Mesenchymal stem cell (in vitro differentiated cells and primary cell): ENCODE measurements at regions not wholly inside any gene's neighbourhood (a gene's known extent, or its start where the extent isn't known, plus 50 kb on each side); places are given as distances from the start of the nearest gene placed in this dataset.

Experiments used
- DNase-seq: peaks from one replicate; pipeline ENCODE4 v3.0.0-alpha.2; 2013
- H2AFZ ChIP-seq: one replicate; pipeline ENCODE4 v1.6.1; 2013; ENCODE audit warnings: low read depth, mild to moderate bottlenecking, control low read depth, inconsistent platforms, low read length, moderate library complexity
- H2AK5ac ChIP-seq: 2 replicates; pipeline ENCODE4 v1.6.1; 2013; ENCODE audit warnings: low read length, moderate library complexity, mild to moderate bottlenecking, inconsistent platforms; ENCODE audit not compliant: severe bottlenecking
- H2BK120ac ChIP-seq: one replicate; pipeline ENCODE4 v1.6.1; 2013; ENCODE audit warnings: low read depth, mild to moderate bottlenecking, inconsistent platforms, low read length, moderate library complexity
- H2BK12ac ChIP-seq, 2 experiments: one replicate each; pipeline ENCODE4 v1.6.1; 2013; ENCODE audit warnings: inconsistent platforms in 2 of 2, low read length in 2 of 2, mild to moderate bottlenecking in 2 of 2, moderate library complexity in 2 of 2, control low read depth in 1 of 2
- H2BK15ac ChIP-seq: one replicate; pipeline ENCODE4 v1.6.1; 2013; ENCODE audit warnings: mild to moderate bottlenecking, low read depth, inconsistent platforms; ENCODE audit not compliant: poor library complexity, severe bottlenecking
- H2BK5ac ChIP-seq: 2 replicates; pipeline ENCODE4 v1.6.1; 2013; ENCODE audit warnings: low read depth, mild to moderate bottlenecking, low read length, control low read depth, inconsistent platforms; ENCODE audit not compliant: poor library complexity, severe bottlenecking
- H3K14ac ChIP-seq, 2 experiments: one replicate each; pipeline ENCODE4 v1.6.1; 2013; ENCODE audit warnings: inconsistent platforms in 2 of 2, low read length in 2 of 2, control low read depth in 1 of 2, mild to moderate bottlenecking in 1 of 2, moderate library complexity in 1 of 2
- H3K18ac ChIP-seq, 2 experiments: one replicate each; pipeline ENCODE4 v1.6.1; 2013; ENCODE audit warnings: inconsistent platforms in 2 of 2, low read length in 2 of 2, control low read depth in 1 of 2, low read depth in 1 of 2, mild to moderate bottlenecking in 1 of 2
- H3K23ac ChIP-seq, 2 experiments: one replicate each; pipeline ENCODE4 v1.6.1; 2013; ENCODE audit warnings: inconsistent platforms in 2 of 2, low read length in 2 of 2, mild to moderate bottlenecking in 2 of 2, moderate library complexity in 2 of 2, control low read depth in 1 of 2
- H3K27ac ChIP-seq: 2 replicates; pipeline ENCODE4 v1.5.1; 2013; ENCODE audit warnings: mild to moderate bottlenecking, moderate library complexity, low read length, control low read depth, inconsistent platforms; ENCODE audit not compliant: poor library complexity, severe bottlenecking
- H3K27me3 ChIP-seq, 2 experiments: 2 replicates each; pipeline versions ENCODE4 v1.6.1 to v1.7.0; 2013; ENCODE audit warnings: low read length in 2 of 2, mild to moderate bottlenecking in 2 of 2, moderate library complexity in 2 of 2, control low read depth in 1 of 2, inconsistent platforms in 1 of 2; ENCODE audit not compliant: control insufficient read depth in 1 of 2, insufficient read depth in 1 of 2
- H3K36me3 ChIP-seq, 2 experiments: 2 replicates each; pipeline versions ENCODE4 v1.6.1 to v1.7.0; 2013; ENCODE audit warnings: low read length in 2 of 2, control low read depth in 1 of 2, inconsistent platforms in 1 of 2, low read depth in 1 of 2, mild to moderate bottlenecking in 1 of 2; ENCODE audit not compliant: insufficient read depth in 2 of 2, control insufficient read depth in 1 of 2
- H3K4ac ChIP-seq, 2 experiments: one replicate each; pipeline ENCODE4 v1.6.1; 2013; ENCODE audit warnings: inconsistent platforms in 2 of 2, low read length in 2 of 2, mild to moderate bottlenecking in 2 of 2, moderate library complexity in 2 of 2, control low read depth in 1 of 2, low read depth in 1 of 2
- H3K4me1 ChIP-seq: 2 replicates; pipeline ENCODE4 v1.6.1; 2013; ENCODE audit warnings: low read depth, low read length, control low read depth; ENCODE audit not compliant: control insufficient read depth, insufficient read depth
- H3K4me2 ChIP-seq: 2 replicates; pipeline ENCODE4 v1.6.1; 2013; ENCODE audit warnings: low read length, mild to moderate bottlenecking, inconsistent platforms; ENCODE audit not compliant: poor library complexity, severe bottlenecking
- H3K4me3 ChIP-seq, 2 experiments: 2 replicates each; pipeline versions ENCODE4 v1.5.1 to v1.7.0; 2013; ENCODE audit warnings: low read length in 2 of 2, mild to moderate bottlenecking in 2 of 2, control low read depth in 1 of 2, low read depth in 1 of 2; ENCODE audit not compliant: insufficient read depth in 1 of 2
- H3K79me1 ChIP-seq: replicated peaks from 2 replicates; pipeline ENCODE4 v1.6.1; 2013; ENCODE audit warnings: mild to moderate bottlenecking, control low read depth, low read length, inconsistent platforms; ENCODE audit not compliant: poor library complexity, severe bottlenecking
- H3K9ac ChIP-seq: 2 replicates; pipeline ENCODE4 v1.7.0; 2013; ENCODE audit warnings: mild to moderate bottlenecking, low read length, moderate library complexity
- H3K9me3 ChIP-seq: 2 replicates; pipeline ENCODE4 v1.7.0; 2013; ENCODE audit warnings: mild to moderate bottlenecking, low read length; ENCODE audit not compliant: control insufficient read depth
- H4K8ac ChIP-seq: one replicate; pipeline ENCODE4 v1.6.1; 2013; ENCODE audit warnings: inconsistent platforms, mild to moderate bottlenecking, low read length, moderate library complexity
- H4K91ac ChIP-seq: one replicate; pipeline ENCODE4 v1.6.1; 2013; ENCODE audit warnings: mild to moderate bottlenecking, low read length, inconsistent platforms
- WGBS: methylation state at CpG from one replicate; pipeline ENCODE4 v1.1.7; 2013; ENCODE audit warnings: mixed read lengths; 5-methylcytosine and 5-hydroxymethylcytosine counted together

GRCh38 chr19:28855216-28855615, 357.7 kb downstream of the UQCRFS1 start:
- Histone ChIP-seq H2BK12ac (no peak overlapping the region), H3K4me1 (no peaks in the 10 kb centered on the region), H3K27ac (no peak overlapping the region), H3K23ac (no peak overlapping the region), H3K18ac (no peak overlapping the region), H4K91ac (no peak overlapping the region), H2AFZ (no peak overlapping the region), H3K4ac (no peak overlapping the region), H3K14ac (no peak overlapping the region), H3K27me3 (peaks cover 0 to 6% of the 10 kb centered on the region in 2 experiments), H3K4me3 (no peak overlapping the region), H3K4me2 (no peak overlapping the region), H4K8ac (no peak overlapping the region), H3K9ac (no peak overlapping the region), H2AK5ac (no peak overlapping the region), H3K79me1 (no peaks in the 10 kb centered on the region), H2BK5ac (no peak overlapping the region), H3K36me3 (no peaks in the 10 kb centered on the region), H3K9me3 (peaks cover 2% of the 10 kb centered on the region), H2BK120ac (no peak overlapping the region), H2BK15ac (no peak overlapping the region)
- DNase-seq, result no peak
- WGBS, result 0% methylated on average over 1 of the region's 3 CpGs

- no peaks in the 10 kb centered on the region for H3K36me3 ChIP-seq
- H3K18ac ChIP-seq, result no peak overlapping the region
- H2BK120ac ChIP-seq, result no peak overlapping the region
- no peak overlapping the region for H2AK5ac ChIP-seq
- H2AFZ ChIP-seq, result no peak overlapping the region
- H3K4me2 ChIP-seq, result no peak overlapping the region
- H3K79me1 ChIP-seq, result no peaks in the 10 kb centered on the region
- DNase-seq, result no peak
- H3K27ac ChIP-seq, result no peak overlapping the region
- H2BK5ac ChIP-seq, result no peak overlapping the region
- H3K4ac ChIP-seq, result no peak overlapping the region
- no peak overlapping the region for H3K14ac ChIP-seq
- WGBS, result 75% methylated on average over 4 of the region's 4 CpGs
- H3K27me3 ChIP-seq, result no peaks in the 10 kb centered on the region
- no peak overlapping the region for H2BK15ac ChIP-seq
- H3K4me3 ChIP-seq, result no peak overlapping the region
- no peak overlapping the region for H3K23ac ChIP-seq
- H3K9ac ChIP-seq, result no peak overlapping the region
- peak overlapping the region; percentile 48 for H4K91ac ChIP-seq
- H3K4me1 ChIP-seq, result no peaks in the 10 kb centered on the region
- no peak overlapping the region for H2BK12ac ChIP-seq
- no peak overlapping the region for H4K8ac ChIP-seq
- H3K9me3 ChIP-seq, result no peaks in the 10 kb centered on the region
These were observed 365.5 kb downstream of the UQCRFS1 start for GRCh38 chr19:28847468-28847867.

GRCh38 chr19:28846094-28846812, 366.7 kb downstream of the UQCRFS1 start:
- no peak overlapping the region for H3K4me2 ChIP-seq
- no peak overlapping the region for H2BK12ac ChIP-seq
- H3K27ac ChIP-seq, result no peak overlapping the region
- DNase-seq, result no peak
- H3K14ac ChIP-seq, result no peak overlapping the region
- H3K79me1 ChIP-seq, result no peaks in the 10 kb centered on the region
- H4K91ac ChIP-seq, result no peak overlapping the region
- no peak overlapping the region for H3K4ac ChIP-seq
- no peaks in the 10 kb centered on the region for H3K4me1 ChIP-seq
- no peak overlapping the region for H2AFZ ChIP-seq
- H2AK5ac ChIP-seq, result no peak overlapping the region
- H3K18ac ChIP-seq, result no peak overlapping the region
- H2BK120ac ChIP-seq, result no peak overlapping the region
- H3K23ac ChIP-seq, result no peak overlapping the region
- H3K9ac ChIP-seq, result no peak overlapping the region
- H4K8ac ChIP-seq, result no peak overlapping the region
- H2BK15ac ChIP-seq, result no peak overlapping the region
- no peaks in the 10 kb centered on the region for H3K36me3 ChIP-seq
- no peaks in the 10 kb centered on the region for H3K9me3 ChIP-seq
- 85% methylated on average over 4 of the region's 4 CpGs for WGBS
- H3K4me3 ChIP-seq, result no peak overlapping the region
- peaks cover 0 to 4% of the 10 kb centered on the region in 2 experiments for H3K27me3 ChIP-seq
- H2BK5ac ChIP-seq, result no peak overlapping the region

GRCh38 chr19:28843761-28844492, 369.0 kb downstream of the UQCRFS1 start:
- Histone ChIP-seq H3K4ac (no peak overlapping the region), H3K9ac (no peak overlapping the region), H3K4me1 (no peaks in the 10 kb centered on the region), H3K4me2 (no peak overlapping the region), H2AK5ac (no peak overlapping the region), H2BK12ac (no peak overlapping the region), H3K79me1 (no peaks in the 10 kb centered on the region), H3K27ac (no peak overlapping the region), H2BK15ac (no peak overlapping the region), H3K4me3 (no peak overlapping the region), H3K36me3 (no peaks in the 10 kb centered on the region), H3K23ac (no peak overlapping the region), H4K91ac (no peak overlapping the region), H3K9me3 (no peaks in the 10 kb centered on the region), H3K18ac (no peak overlapping the region), H2BK5ac (no peak overlapping the region), H3K14ac (no peak overlapping the region), H3K27me3 (peaks cover 0 to 7% of the 10 kb centered on the region in 2 experiments), H2AFZ (no peak overlapping the region), H2BK120ac (no peak overlapping the region), H4K8ac (no peak overlapping the region)
- DNase-seq, result no peak
- WGBS, result 58% methylated on average over 3 of the region's 6 CpGs
